ENCODE measurements at regions not wholly inside any gene's neighbourhood (a gene's known extent, or its start where the extent isn't known, plus 50 kb on each side); places are given as distances from the start of the nearest gene placed in this dataset.
"Not testable (repeated sequence)": the region's sequence is repeated elsewhere in the genome, so short reads cannot be mapped to it uniquely, and the experiment has no call there.

DNA sequence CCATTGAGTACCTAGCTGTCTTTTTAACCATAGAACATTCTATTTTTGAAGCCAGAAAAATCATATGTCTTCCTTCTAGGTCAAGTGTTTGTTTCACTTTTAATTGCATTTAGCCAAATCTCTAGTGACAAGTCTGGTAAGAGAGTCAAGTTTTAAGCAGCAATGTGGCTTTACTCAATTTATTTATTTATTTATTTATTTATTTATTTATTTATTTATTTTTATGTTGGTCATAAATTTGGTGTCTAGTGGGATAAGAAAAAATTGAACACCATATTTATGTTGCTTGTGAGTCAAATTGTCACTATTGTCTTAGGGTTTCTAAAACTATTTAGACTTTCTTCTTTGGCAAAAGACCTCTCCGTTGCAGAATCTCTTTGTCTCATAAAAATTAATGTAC, 174.5 kb upstream of the BCHE start:
- TF ChIP-seq, protein P1, sequence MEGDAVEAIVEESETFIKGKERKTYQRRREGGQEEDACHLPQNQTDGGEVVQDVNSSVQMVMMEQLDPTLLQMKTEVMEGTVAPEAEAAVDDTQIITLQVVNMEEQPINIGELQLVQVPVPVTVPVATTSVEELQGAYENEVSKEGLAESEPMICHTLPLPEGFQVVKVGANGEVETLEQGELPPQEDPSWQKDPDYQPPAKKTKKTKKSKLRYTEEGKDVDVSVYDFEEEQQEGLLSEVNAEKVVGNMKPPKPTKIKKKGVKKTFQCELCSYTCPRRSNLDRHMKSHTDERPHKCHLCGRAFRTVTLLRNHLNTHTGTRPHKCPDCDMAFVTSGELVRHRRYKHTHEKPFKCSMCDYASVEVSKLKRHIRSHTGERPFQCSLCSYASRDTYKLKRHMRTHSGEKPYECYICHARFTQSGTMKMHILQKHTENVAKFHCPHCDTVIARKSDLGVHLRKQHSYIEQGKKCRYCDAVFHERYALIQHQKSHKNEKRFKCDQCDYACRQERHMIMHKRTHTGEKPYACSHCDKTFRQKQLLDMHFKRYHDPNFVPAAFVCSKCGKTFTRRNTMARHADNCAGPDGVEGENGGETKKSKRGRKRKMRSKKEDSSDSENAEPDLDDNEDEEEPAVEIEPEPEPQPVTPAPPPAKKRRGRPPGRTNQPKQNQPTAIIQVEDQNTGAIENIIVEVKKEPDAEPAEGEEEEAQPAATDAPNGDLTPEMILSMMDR (IDR thresholded peaks at IDR 0.05; ENCODE audit: unreplicated experiment in 3 of 3): no peak
- Mint-ChIP-seq H3K36me3 (ENCODE audit: low read depth) (no peaks in the 10 kb centered on the region), H3K27me3 (ENCODE audit: low read depth) (peaks cover 5% of the 10 kb centered on the region), H3K9me3 (peaks cover 4% of the 10 kb centered on the region), H3K4me3 (no peak overlapping the region), H3K4me1 (no peaks in the 10 kb centered on the region), H3K27ac (no peak overlapping the region)

DNA sequence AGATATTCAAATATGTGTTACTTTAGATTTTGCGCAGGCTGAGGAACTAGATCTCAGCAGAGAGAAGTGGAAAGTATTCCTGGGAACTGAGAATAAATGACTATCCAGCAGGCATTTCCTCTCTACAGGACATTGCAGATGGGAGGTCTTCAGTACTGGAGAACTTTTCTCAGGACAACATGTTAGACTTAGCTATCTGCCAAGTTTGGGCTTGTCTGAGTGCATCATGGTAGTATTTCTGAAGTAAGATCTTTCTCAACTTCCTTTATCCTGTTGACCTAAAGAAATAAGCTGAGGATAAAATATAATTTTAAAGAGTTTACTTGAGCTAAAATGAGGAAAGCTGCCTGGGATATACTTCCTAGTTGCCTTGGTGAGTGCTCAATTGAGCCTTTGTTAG, 167.9 kb upstream of the BCHE start:
- Mint-ChIP-seq H3K27me3 (ENCODE audit: low read depth) (peaks cover 2% of the 10 kb centered on the region), H3K27ac (no peak overlapping the region), H3K9me3 (peaks cover 9% of the 10 kb centered on the region), H3K4me3 (no peak overlapping the region), H3K4me1 (no peaks in the 10 kb centered on the region), H3K36me3 (ENCODE audit: low read depth) (no peaks in the 10 kb centered on the region)
- TF ChIP-seq, protein P1 (IDR thresholded peaks at IDR 0.05; ENCODE audit: unreplicated experiment in 3 of 3): no peak

DNA sequence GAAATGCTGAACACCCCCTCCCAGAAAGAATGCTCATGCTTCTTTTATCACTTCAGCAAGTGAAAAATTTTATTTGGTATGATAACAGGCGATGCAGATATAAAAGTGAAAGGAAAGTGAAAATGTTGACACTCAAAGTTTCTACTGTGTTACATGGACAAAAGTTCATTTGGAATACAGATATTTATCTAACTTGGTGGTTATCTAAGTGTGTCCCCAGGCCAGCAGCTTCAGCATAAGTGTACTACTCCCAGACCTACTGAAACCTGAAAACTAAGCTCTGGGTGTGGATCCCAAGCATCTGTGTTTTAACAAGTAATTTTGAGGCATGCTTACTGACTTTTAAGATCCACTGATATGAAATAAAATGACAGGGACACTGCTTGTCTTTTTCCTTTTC, 157.1 kb upstream of the BCHE start:
- TF ChIP-seq, protein P1 (IDR thresholded peaks at IDR 0.05; ENCODE audit: unreplicated experiment in 3 of 3): no peak
- no peaks in the 10 kb centered on the region for H3K4me1 Mint-ChIP-seq
- H3K27me3 Mint-ChIP-seq (ENCODE audit: low read depth): no peaks in the 10 kb centered on the region
- no peak overlapping the region for H3K4me3 Mint-ChIP-seq
- H3K9me3 Mint-ChIP-seq: no peaks in the 10 kb centered on the region
- no peak overlapping the region for H3K27ac Mint-ChIP-seq
- H3K36me3 Mint-ChIP-seq (ENCODE audit: low read depth): no peaks in the 10 kb centered on the region

DNA sequence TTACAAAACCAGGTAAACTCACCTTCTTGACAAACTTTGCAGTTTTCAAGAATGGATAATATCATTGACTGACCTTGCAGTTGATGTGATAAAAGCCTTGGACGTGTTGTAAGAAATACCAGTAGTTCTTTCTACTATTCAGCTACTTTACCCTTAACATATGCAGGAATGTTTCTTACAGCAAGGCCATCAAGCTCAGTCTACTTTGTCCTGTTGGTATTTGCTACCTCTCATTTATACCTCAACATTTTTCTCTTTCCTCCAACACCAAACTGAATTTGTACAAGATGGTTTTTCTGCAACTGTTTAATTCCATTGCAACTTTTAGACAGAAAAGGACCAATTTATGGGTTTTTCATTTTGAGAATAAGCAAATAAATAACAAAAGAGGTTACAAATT, 147.4 kb upstream of the BCHE start:
- Mint-ChIP-seq H3K9me3 (no peaks in the 10 kb centered on the region), H3K4me3 (no peak overlapping the region), H3K27ac (no peak overlapping the region), H3K4me1 (no peaks in the 10 kb centered on the region), H3K27me3 (ENCODE audit: low read depth) (no peaks in the 10 kb centered on the region), H3K36me3 (ENCODE audit: low read depth) (no peaks in the 10 kb centered on the region)
- TF ChIP-seq, protein P1 (IDR thresholded peaks at IDR 0.05; ENCODE audit: unreplicated experiment in 3 of 3): no peak

DNA sequence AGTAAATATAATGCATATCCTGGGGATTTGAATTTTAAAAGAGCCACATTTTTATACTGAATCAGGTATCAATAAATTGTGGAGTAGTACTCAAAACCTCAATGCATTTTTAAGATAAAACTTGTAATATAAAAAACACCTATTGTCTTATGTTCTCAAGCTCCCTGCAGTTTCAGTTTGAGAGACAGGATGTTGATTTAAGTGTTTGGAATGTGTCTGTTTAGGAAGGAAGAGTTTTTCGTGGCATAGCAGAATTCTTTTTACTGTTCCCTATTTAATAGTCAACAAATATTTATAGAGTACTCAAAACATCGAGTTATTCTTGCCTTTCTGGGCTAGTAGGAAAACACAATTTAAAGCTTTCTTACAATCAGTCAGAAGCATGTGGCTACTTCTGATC, 146.1 kb upstream of the BCHE start:
- H3K4me1 Mint-ChIP-seq: no peaks in the 10 kb centered on the region
- no peaks in the 10 kb centered on the region for H3K9me3 Mint-ChIP-seq
- H3K36me3 Mint-ChIP-seq (ENCODE audit: low read depth): no peaks in the 10 kb centered on the region
- TF ChIP-seq, protein P1 (IDR thresholded peaks at IDR 0.05; ENCODE audit: unreplicated experiment in 3 of 3): no peak
- no peak overlapping the region for H3K27ac Mint-ChIP-seq
- H3K27me3 Mint-ChIP-seq (ENCODE audit: low read depth): no peaks in the 10 kb centered on the region
- H3K4me3 Mint-ChIP-seq: no peak overlapping the region

DNA sequence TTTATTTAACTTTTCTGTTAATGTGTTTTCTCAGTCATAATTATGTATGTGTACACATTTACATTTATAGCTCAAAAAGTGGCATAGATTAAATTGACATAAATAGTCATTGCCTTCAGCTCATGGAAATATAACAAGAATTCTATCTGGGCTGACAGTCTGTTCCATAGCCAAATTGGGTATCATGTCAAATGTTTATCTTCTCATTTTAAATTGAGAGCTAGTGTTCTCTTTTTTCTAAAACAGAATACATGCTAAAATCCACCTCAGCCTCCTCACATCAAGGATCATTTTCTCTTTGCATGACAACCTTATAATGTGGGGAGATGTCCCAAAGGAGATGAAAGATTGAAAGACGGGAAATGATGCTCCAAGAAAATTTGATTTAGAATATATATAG, 144.1 kb upstream of the BCHE start:
- TF ChIP-seq, protein P1 (IDR thresholded peaks at IDR 0.05; ENCODE audit: unreplicated experiment in 3 of 3): no peak
- Mint-ChIP-seq H3K4me1 (no peaks in the 10 kb centered on the region), H3K36me3 (ENCODE audit: low read depth) (no peaks in the 10 kb centered on the region), H3K27ac (no peak overlapping the region), H3K27me3 (ENCODE audit: low read depth) (no peaks in the 10 kb centered on the region), H3K9me3 (no peaks in the 10 kb centered on the region), H3K4me3 (no peak overlapping the region)

DNA sequence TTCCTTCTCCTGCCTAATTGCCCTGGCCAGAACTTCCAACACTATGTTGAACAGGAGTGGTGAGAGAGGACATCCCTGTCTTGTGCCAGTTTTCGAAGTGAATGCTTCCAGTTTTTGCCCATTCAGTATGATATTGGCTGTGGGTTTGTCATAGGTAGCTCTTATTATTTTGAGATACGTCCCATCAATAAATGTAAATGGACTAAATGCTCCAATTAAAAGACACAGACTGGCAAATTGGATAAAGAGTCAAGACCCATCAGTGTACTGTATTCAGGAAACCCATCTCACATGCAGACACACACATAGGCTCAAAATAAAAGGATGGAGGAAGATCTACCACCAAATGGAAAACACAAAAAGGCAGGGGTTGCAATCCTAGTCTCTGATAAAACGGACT, 123.6 kb upstream of the BCHE start:
- H3K36me3 Mint-ChIP-seq (ENCODE audit: low read depth); H3K4me3 Mint-ChIP-seq; H3K27ac Mint-ChIP-seq; H3K27me3 Mint-ChIP-seq (ENCODE audit: low read depth); H3K9me3 Mint-ChIP-seq; H3K4me1 Mint-ChIP-seq: not testable (repeated sequence)

All from nephron (organoid).